ENCODE measurements at regions not wholly inside any gene's neighbourhood (a gene's known extent, or its start where the extent isn't known, plus 50 kb on each side); places are given as distances from the start of the nearest gene placed in this dataset.

DNA sequence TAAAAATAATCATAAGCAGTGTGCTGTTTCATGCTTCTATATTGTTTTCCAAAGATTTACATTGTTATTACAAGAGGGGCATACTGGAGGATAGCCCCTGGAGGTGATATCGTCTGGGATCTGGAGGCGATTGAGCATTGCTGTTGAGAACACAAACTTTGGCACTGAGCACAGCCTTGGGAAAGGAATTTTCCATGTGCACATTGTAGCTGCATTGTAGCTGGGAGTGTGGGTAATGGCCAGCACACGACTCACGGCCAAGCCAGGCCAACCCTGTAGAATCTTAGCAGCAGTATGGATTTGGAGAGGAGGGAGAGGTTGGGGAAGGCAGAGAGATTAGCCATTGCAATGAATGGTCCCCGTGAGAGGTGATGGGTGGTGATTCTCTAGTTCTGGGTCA lies 121.9 kb downstream of the SMIM20 start:
- TF ChIP-seq ARNTL (CRISPR knock-in tag; IDR thresholded peaks at IDR 0.05; ENCODE audit: borderline replicate concordance, low read depth) (no peak), RARB (CRISPR knock-in tag; IDR thresholded peaks at IDR 0.05) (no peak), ZFP3 (CRISPR knock-in tag; IDR thresholded peaks at IDR 0.05) (no peak), ISL1 (CRISPR knock-in tag; IDR thresholded peaks at IDR 0.05) (no peak), ZFP30 (CRISPR knock-in tag; IDR thresholded peaks at IDR 0.05) (no peak), GLIS3 (CRISPR knock-in tag; IDR thresholded peaks at IDR 0.05) (no peak), ZNF8 (CRISPR knock-in tag; IDR thresholded peaks at IDR 0.05) (no peak), PPARA (CRISPR knock-in tag; IDR thresholded peaks at IDR 0.05; ENCODE audit: borderline replicate concordance) (no peak), SNAI2 (CRISPR knock-in tag; IDR thresholded peaks at IDR 0.05) (no peak), TCF4 (CRISPR knock-in tag; IDR thresholded peaks at IDR 0.05; ENCODE audit: borderline replicate concordance) (no peak), OSR1 (CRISPR knock-in tag; IDR thresholded peaks at IDR 0.05) (no peak)
- TF ChIP-seq, protein P1, sequence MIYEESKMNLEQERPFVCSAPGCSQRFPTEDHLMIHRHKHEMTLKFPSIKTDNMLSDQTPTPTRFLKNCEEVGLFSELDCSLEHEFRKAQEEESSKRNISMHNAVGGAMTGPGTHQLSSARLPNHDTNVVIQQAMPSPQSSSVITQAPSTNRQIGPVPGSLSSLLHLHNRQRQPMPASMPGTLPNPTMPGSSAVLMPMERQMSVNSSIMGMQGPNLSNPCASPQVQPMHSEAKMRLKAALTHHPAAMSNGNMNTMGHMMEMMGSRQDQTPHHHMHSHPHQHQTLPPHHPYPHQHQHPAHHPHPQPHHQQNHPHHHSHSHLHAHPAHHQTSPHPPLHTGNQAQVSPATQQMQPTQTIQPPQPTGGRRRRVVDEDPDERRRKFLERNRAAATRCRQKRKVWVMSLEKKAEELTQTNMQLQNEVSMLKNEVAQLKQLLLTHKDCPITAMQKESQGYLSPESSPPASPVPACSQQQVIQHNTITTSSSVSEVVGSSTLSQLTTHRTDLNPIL (CRISPR knock-in tag; IDR thresholded peaks at IDR 0.05; ENCODE audit: low read depth) = no peak
- TF ChIP-seq, protein P2, sequence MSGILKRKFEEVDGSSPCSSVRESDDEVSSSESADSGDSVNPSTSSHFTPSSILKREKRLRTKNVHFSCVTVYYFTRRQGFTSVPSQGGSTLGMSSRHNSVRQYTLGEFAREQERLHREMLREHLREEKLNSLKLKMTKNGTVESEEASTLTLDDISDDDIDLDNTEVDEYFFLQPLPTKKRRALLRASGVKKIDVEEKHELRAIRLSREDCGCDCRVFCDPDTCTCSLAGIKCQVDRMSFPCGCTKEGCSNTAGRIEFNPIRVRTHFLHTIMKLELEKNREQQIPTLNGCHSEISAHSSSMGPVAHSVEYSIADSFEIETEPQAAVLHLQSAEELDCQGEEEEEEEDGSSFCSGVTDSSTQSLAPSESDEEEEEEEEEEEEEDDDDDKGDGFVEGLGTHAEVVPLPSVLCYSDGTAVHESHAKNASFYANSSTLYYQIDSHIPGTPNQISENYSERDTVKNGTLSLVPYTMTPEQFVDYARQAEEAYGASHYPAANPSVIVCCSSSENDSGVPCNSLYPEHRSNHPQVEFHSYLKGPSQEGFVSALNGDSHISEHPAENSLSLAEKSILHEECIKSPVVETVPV (CRISPR knock-in tag; IDR thresholded peaks at IDR 0.05) = no peak
- TF ChIP-seq, protein P3, sequence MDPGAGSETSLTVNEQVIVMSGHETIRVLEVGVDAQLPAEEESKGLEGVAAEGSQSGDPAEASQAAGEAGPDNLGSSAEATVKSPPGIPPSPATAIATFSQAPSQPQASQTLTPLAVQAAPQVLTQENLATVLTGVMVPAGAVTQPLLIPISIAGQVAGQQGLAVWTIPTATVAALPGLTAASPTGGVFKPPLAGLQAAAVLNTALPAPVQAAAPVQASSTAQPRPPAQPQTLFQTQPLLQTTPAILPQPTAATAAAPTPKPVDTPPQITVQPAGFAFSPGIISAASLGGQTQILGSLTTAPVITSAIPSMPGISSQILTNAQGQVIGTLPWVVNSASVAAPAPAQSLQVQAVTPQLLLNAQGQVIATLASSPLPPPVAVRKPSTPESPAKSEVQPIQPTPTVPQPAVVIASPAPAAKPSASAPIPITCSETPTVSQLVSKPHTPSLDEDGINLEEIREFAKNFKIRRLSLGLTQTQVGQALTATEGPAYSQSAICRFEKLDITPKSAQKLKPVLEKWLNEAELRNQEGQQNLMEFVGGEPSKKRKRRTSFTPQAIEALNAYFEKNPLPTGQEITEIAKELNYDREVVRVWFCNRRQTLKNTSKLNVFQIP (CRISPR knock-in tag; IDR thresholded peaks at IDR 0.05; ENCODE audit: borderline replicate concordance, low read depth) = no peak
